Stimulated activated CD4-positive, alpha-beta T cell treated with anti-CD3 and anti-CD28 coated beads, TNF-alpha, amount 100 ng/mL, for 24 hours (primary cell): ENCODE measurements at regions not wholly inside any gene's neighbourhood (a gene's known extent, or its start where the extent isn't known, plus 50 kb on each side); places are given as distances from the start of the nearest gene placed in this dataset.
"Not testable (repeated sequence)": the region's sequence is repeated elsewhere in the genome, so short reads cannot be mapped to it uniquely, and the experiment has no call there.

Experiments used
- DNase-seq, 3 experiments: peaks; one replicate each; pipeline ENCODE4 v3.0.0-alpha.2; 2020; ENCODE audit warnings: low read depth in 3 of 3

GRCh38 chr5:103867857-103868598, 305.4 kb upstream of the NUDT12 start:
- DNase-seq: no peak

DNA sequence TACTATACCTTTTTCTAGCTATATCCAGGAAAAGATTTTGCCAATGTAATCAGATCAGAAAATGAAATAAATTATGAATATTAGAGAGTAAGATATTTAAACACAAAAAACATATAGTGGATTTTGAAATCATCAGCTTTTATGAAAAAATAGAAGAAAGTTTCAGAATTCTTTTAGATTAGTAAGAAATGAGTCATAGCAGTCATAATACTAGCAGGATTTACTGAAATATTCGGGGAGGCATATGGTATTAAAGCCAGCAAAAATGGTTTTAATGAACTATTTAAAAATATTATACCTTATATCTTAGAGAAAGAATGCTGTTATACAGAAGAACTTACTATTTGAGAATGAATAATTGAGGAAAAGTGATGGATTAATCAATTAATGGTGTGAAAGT, 303.6 kb upstream of the NUDT12 start:
- no peak for DNase-seq

DNA sequence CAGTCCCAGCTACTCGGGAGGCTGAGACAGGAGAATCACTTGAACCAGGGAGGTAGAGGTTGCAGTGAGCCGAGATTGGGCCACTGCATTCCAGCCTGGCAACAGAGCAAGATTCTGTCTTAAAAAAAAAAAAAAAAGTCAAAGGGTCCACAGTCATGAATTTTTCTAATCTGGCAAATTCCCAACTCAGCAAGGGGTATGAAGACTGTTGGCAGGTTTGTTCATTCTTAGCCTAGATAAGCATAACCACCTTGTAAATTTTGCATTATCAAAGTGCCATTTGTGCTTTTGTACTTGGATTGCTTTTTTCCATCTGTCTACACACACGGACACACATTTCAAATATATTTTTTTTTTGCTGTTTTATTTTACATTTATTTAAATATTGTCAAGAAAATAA, 299.8 kb upstream of the NUDT12 start:
- no peak for DNase-seq

GRCh38 chr5:103860327-103860726, 297.7 kb upstream of the NUDT12 start:
- no peak for DNase-seq

GRCh38 chr5:103858367-103858766, 295.8 kb upstream of the NUDT12 start:
- DNase-seq: not testable (repeated sequence)

GRCh38 chr5:103851091-103851490, 288.5 kb upstream of the NUDT12 start:
- no peak for DNase-seq

DNA sequence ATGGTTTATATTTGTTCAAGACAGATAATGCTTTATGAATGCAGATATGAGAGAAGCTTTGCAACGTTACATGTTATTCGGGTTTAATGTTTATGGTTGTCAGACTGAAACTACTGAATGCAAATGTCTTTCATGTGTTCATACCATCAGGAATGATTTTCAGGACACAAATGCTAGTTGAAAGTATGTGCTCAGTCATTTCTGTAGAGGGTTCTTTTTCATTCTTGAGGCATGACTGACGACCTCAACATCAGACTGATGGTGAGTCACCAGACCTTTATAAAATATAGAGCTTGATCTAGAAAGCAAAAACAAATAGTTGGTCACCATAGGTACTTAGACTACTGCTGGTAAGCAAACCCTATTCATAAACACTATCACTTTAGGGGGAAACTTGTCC, 287.3 kb upstream of the NUDT12 start:
- no peak for DNase-seq

DNA sequence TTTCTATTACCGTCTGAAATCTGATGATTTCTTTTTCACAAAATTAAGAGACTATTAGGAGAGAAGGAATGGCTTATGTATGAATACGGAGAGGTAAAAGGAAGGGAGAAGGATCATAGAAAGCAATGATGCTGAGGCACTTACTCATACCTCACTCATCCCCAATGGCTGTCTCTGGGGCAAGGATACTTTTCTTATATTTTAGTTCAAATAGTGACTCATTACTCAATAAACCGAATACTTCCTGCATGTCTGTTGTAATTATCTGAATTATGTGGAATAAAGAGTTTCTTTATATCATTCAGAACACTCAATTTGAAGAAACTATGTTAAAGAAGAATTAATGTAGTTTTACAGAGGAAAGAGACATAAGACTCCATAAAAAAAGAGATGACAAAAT, 284.5 kb upstream of the NUDT12 start:
- DNase-seq: no peak

DNA sequence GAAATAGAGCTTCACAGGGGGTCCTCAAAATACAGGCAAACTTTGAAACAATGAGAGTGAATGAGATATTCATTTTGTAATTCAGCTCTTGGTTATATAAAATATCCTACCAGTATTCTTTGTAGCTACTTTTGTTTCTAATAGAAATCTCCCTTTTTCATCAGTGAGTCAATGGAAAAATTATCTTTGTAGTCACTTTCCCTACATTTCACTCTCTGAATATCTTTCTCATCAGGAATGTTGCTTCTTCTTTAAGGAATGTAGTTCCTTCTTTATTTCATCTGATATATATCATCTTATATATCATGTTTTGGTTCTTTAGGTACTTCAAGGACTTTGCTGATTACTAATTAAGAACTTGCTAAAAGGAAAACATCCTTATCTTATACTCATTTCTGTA, 280.3 kb upstream of the NUDT12 start:
- DNase-seq: no peak

- DNase-seq: no peak
Observed at GRCh38 chr5:103840600-103840999, 278.0 kb upstream of the NUDT12 start.

GRCh38 chr5:103834216-103834615, 271.6 kb upstream of the NUDT12 start:
- DNase-seq: no peak

GRCh38 chr5:103829585-103829984, 267.0 kb upstream of the NUDT12 start:
- no peak for DNase-seq

DNA sequence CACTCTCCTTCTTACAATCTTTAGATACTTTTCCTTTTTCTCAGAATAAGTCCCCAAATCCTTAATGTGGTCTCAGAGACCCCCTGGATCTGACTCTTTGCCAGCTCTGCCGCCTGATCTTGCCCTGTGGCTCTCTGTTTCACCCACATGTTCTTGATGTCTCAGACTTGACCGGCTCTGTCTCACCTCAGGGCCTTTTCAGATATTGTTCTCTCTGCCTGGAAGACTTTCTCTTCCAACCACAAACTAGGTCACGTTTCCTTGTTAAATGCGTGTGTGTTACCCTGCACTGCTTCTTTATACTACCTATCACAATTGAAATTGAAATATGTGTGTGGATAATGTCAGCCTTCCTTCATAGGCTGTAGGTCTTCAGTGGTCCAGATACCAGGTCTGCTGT, 265.4 kb upstream of the NUDT12 start:
- DNase-seq: no peak

GRCh38 chr5:103821361-103821760, 258.8 kb upstream of the NUDT12 start:
- no peak for DNase-seq

DNA sequence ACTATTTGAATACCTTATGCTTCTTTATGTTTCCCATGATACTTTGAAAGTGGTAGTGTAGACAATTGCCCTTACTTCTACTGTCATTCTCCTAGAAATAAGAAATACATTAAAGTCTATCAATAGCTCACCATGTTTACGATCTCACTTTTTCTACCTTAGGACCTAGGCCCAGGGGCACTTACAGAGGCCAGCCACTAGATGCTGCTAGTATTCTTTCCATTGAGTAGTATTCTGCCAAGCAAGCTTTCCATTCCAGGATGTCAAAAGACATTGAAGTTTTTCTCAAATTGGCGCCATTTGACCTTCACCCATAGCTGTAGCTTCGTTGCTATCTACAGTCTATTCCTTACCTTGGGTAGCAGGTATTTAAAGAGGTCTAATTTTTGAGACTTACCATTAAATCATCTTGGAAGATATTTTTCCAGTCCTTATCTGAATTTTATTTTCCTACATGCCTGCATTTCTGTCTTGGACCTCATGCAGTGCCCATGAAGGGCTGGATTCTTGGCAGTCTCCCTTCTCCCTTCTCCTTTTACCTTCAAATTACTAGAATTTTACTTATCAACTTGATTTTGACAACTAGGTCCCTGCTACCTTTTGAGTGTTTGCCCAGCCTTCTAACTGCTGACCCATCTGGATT, 246.0 kb upstream of the NUDT12 start:
- no peak for DNase-seq

DNA sequence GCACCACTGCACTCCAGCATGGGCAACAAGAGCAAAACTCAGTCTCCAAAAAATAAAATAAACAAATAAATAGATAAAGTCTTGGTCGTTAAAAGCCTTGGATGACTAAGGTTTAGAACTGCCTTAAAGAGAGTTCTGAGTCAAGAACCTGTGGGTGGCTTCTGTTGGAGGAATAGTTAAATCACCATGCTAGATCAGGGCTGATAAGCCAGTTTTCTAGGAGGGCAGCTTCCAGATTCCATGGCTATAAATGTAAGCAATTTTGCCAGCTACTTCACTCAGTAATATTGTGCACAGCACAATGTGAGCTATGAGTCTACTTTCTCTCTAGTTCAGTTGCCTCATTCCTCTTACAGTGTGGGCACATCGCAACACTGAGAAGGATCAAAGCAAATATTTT, 242.1 kb upstream of the NUDT12 start:
- no peak for DNase-seq

GRCh38 chr5:103801681-103802080, 239.1 kb upstream of the NUDT12 start:
- DNase-seq: no peak

DNA sequence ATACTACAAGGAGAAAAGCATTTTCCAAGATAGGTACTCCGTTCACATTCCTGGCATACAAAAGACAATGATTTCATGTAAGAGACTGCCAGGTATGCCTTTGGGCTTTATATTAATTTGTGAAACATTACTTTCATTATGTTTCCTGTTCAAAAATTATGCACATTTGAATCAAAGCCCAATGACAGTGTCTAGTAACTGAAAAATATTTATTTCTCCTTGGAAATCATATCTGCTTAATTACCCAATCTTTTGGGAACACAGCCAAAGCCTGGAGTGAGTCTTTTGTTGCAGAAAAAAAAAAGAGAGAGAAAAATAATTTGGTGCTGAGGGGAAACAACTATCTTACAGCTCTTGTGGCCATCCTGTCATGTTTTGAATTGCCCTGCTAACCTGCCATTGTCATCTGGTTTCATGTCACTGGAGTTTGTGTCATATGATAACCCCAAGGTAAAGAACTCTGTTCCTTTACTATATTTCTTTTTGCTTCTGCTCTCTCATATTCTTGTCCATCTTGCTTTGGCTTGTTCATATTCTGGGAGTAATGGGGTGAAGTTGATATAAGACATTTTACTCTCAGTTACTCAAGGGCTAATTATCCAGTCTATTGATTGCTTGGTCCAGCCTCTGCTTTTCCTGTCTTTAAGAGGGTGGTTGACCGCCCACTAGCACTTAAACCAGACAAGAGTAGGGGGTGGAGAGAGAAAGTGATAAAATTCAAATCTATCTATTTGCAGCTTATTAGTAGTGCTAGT, 238.3 kb upstream of the NUDT12 start:
- no peak for DNase-seq

DNA sequence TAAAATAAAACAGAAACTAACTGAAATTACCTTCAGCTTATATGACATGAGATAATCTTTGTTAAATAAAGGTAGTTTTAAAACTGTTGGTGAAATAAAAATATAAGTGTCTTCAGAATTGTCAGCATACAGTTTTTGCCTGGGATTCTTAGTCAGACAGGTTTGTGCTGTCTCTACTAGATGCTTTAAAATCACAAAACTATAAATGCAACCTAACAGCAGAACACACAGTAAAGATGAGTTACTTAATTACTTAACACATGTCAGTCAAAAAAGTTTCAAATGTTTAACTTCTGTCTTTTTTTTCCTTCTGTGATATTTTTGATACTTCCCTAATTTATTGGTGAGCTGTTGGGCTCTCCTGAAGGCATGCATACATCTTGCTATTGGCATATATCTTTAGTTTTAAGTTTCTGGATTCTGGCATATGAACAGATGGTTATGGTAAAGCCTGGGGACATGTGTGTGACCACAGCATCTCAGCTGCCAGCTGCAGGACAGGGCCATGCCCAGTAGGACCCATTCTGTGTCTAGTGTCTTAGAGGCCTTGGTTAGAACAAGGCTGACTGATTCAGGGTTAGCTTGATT, 231.1 kb upstream of the NUDT12 start:
- DNase-seq: no peak

GRCh38 chr5:103785569-103785968, 223.0 kb upstream of the NUDT12 start:
- DNase-seq: no peak

- no peak for DNase-seq
Observed at GRCh38 chr5:103783669-103784068, 221.1 kb upstream of the NUDT12 start.

DNA sequence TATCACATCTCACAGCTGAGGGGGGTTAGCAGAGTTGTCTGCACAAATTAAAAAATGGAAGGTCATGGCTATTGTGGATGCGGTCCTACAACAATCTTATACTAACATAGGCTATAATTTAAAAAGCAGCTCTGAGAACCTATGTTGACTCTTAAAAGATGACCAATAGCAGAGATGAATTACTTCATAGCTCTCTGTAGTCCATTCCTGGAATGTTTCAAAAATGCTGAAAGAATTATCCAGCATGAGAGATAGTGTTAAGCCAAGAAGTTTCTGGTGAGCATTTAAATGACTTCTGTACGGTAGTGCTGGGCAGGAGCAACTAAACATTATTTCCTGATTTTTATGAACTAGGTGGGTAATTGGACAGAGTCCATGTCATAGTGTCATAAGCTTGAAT, 218.2 kb upstream of the NUDT12 start:
- DNase-seq: no peak

- no peak for DNase-seq
Observed at GRCh38 chr5:103774721-103775120, 212.1 kb upstream of the NUDT12 start.
